ENCODE measurements at regions not wholly inside any gene's neighbourhood (a gene's known extent, or its start where the extent isn't known, plus 50 kb on each side); places are given as distances from the start of the nearest gene placed in this dataset.

- H3K27me3 Mint-ChIP-seq (ENCODE audit: insufficient read depth, low read depth), result peaks cover 2% of the 10 kb centered on the region
- H3K27me3 ChIP-seq, result no peaks in the 10 kb centered on the region
- no peak overlapping the region for H3K27ac ChIP-seq
- H3K4me2 ChIP-seq, result no peak overlapping the region
- no peaks in the 10 kb centered on the region for H3K9me3 ChIP-seq (ENCODE audit: low read depth)
- H3F3A ChIP-seq (ENCODE audit: low read depth), result no peaks in the 10 kb centered on the region
- no peak overlapping the region for H3K4me3 ChIP-seq
- H3K4me3 Mint-ChIP-seq, result no peak overlapping the region
- DNase-seq (ENCODE audit: low spot score), result no peak
- H3K79me2 ChIP-seq (ENCODE audit: low read depth), result no peaks in the 10 kb centered on the region
- H3K9me3 Mint-ChIP-seq, result peaks cover 4% of the 10 kb centered on the region
- TF ChIP-seq CTCF (IDR thresholded peaks at IDR 0.05), result no peak
- TF ChIP-seq EZH2 (IDR thresholded peaks at IDR 0.05), result no peak
- TF ChIP-seq EZH2phosphoT487 (IDR thresholded peaks at IDR 0.05), result no peak
- H4K20me1 ChIP-seq (ENCODE audit: low read depth), result no peaks in the 10 kb centered on the region
- no peak overlapping the region for H2AFZ ChIP-seq (replicated peaks)
- peaks cover 14% of the 10 kb centered on the region for H3K4me1 Mint-ChIP-seq
- peaks cover 12% of the 10 kb centered on the region for H3K4me1 ChIP-seq
- no peak overlapping the region for H3K27ac Mint-ChIP-seq
- no peaks in the 10 kb centered on the region for H3K36me3 Mint-ChIP-seq
- H3K9ac ChIP-seq, result no peak overlapping the region
- H3K36me3 ChIP-seq, result no peaks in the 10 kb centered on the region
Observed at GRCh38 chr5:152331718-152332117, 73.4 kb downstream of the NMUR2 start.

- Histone ChIP-seq H3F3A (ENCODE audit: low read depth) (no peaks in the 10 kb centered on the region), H4K20me1 (ENCODE audit: low read depth) (no peaks in the 10 kb centered on the region), H3K4me1 (peaks cover 12% of the 10 kb centered on the region), H3K4me3 (no peak overlapping the region), H3K4me2 (no peak overlapping the region), H3K27me3 (no peaks in the 10 kb centered on the region), H3K79me2 (ENCODE audit: low read depth) (no peaks in the 10 kb centered on the region), H2AFZ (replicated peaks) (no peak overlapping the region), H3K36me3 (no peaks in the 10 kb centered on the region), H3K27ac (no peak overlapping the region), H3K9ac (no peak overlapping the region), H3K9me3 (ENCODE audit: low read depth) (no peaks in the 10 kb centered on the region)
- H3K9me3 Mint-ChIP-seq, result peaks cover 5% of the 10 kb centered on the region
- H3K27ac Mint-ChIP-seq, result no peak overlapping the region
- peaks cover 10% of the 10 kb centered on the region for H3K4me1 Mint-ChIP-seq
- TF ChIP-seq CTCF (IDR thresholded peaks at IDR 0.05) (no peak), EZH2phosphoT487 (IDR thresholded peaks at IDR 0.05) (no peak), EZH2 (IDR thresholded peaks at IDR 0.05) (no peak)
- H3K4me3 Mint-ChIP-seq, result no peak overlapping the region
- peaks cover 2% of the 10 kb centered on the region for H3K27me3 Mint-ChIP-seq (ENCODE audit: insufficient read depth, low read depth)
- DNase-seq (ENCODE audit: low spot score), result no peak
- no peaks in the 10 kb centered on the region for H3K36me3 Mint-ChIP-seq
Observed at GRCh38 chr5:152331006-152331405, 74.1 kb downstream of the NMUR2 start.

- no peak overlapping the region for H3K9ac ChIP-seq
- no peaks in the 10 kb centered on the region for H3K9me3 ChIP-seq (ENCODE audit: low read depth)
- no peaks in the 10 kb centered on the region for H3K36me3 ChIP-seq
- H3K4me2 ChIP-seq, result no peak overlapping the region
- H3K27ac ChIP-seq, result no peak overlapping the region
- no peak overlapping the region for H3K27ac Mint-ChIP-seq
- H3K9me3 Mint-ChIP-seq, result peaks cover 6% of the 10 kb centered on the region
- H2AFZ ChIP-seq (replicated peaks), result no peak overlapping the region
- H3K4me1 Mint-ChIP-seq, result no peaks in the 10 kb centered on the region
- H3K4me3 Mint-ChIP-seq, result no peak overlapping the region
- H3K27me3 ChIP-seq, result no peaks in the 10 kb centered on the region
- no peaks in the 10 kb centered on the region for H3F3A ChIP-seq (ENCODE audit: low read depth)
- TF ChIP-seq CTCF (IDR thresholded peaks at IDR 0.05), result no peak
- TF ChIP-seq EZH2phosphoT487 (IDR thresholded peaks at IDR 0.05), result no peak
- TF ChIP-seq EZH2 (IDR thresholded peaks at IDR 0.05), result no peak
- no peaks in the 10 kb centered on the region for H3K36me3 Mint-ChIP-seq
- no peaks in the 10 kb centered on the region for H4K20me1 ChIP-seq (ENCODE audit: low read depth)
- no peak overlapping the region for H3K4me3 ChIP-seq
- peaks cover 7% of the 10 kb centered on the region for H3K4me1 ChIP-seq
- H3K27me3 Mint-ChIP-seq (ENCODE audit: insufficient read depth, low read depth), result peaks cover 2% of the 10 kb centered on the region
- no peaks in the 10 kb centered on the region for H3K79me2 ChIP-seq (ENCODE audit: low read depth)
- DNase-seq (ENCODE audit: low spot score), result no peak
Observed at GRCh38 chr5:152329761-152330283, 75.3 kb downstream of the NMUR2 start.
